IPS DF 4.7 (cell line): ENCODE measurements at regions not wholly inside any gene's neighbourhood (a gene's known extent, or its start where the extent isn't known, plus 50 kb on each side); places are given as distances from the start of the nearest gene placed in this dataset.

Experiments used
- DNase-seq: peaks from one replicate; pipeline ENCODE4 v3.0.0-alpha.2; 2013; ENCODE audit warnings: low spot score; ENCODE audit errors: extremely low read depth

DNA sequence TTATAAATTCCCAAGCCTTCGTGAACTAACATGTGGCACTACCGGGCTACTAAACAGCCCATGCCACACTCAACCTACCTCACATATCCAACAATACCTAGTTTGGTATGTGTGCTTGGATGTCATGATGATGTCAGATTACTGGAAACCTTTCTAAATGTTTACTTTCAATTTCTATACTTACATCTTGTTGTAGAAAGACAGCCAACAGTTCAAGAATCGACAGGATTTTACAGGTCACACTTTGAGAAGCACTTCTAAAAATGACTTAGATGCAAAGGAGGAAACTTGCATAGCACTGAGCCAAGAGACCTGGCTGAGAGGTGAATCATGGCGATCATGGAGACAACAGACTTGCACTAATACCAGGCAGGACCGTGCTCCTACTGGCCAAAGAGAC lies 209.9 kb downstream of the COL4A1 start:
- DNase-seq: no peak

GRCh38 chr13:110092831-110093247 lies 214.1 kb downstream of the COL4A1 start:
- DNase-seq: no peak

- DNase-seq: no peak
Observed at GRCh38 chr13:110089815-110090214, 217.1 kb downstream of the COL4A1 start.

DNA sequence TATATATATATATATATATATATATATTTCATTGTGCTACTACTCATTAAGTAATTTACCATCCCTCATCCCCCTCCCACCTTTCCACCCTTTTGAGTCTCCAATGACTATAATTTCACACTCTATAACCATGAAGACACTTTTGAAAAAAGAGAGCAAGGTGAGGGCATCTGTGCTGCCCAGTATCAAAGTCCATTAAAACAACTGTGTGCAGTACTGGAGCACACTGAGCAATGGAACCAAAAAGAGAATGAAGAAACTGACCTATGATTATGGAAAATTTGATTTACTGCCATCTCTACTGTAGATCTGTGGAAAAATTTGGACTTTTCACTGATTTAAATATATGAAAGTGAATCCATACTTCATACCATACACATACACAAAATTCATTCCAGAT lies 217.9 kb downstream of the COL4A1 start:
- DNase-seq: no peak

DNA sequence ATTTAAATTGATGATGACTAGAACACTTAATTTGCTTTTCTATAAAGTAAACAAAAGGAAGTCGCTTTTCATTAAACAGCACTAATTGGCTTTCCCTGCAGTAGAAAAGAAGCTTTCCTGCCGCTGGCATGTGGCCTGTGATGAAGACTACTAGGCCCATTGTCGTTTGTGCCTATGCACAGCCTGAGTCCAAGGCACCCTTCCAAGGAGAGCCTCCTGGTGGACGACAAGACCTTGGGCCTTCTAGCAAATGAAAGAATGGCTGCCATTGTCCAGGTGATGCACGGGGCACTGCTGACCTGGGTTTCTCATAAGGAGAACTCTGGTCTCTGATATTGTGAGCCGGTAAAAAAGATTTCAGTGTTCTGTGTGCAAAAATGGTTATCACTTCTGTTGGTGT lies 233.0 kb downstream of the COL4A1 start:
- DNase-seq: no peak

GRCh38 chr13:110070511-110071120 lies 236.3 kb downstream of the COL4A1 start:
- no peak for DNase-seq

DNA sequence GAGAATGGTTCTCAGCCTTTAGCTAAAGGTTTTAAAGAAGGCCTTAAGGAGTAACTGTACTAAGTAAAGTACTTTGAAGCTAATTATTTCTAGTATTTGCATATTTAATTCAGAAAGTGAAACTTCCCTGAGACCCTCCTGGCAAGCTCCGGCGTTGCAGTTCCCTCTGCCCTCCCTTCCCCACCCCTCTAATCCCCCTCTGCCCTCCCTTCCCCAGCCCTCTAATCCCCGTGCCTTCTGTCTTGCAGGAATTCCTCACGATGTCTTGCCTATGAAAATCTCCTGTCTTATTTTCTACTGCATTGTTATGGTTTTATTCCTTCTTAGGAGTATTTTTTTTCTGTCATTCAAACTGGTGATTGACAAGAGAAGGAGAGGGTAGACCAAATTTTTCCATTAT lies 236.9 kb downstream of the COL4A1 start:
- no peak for DNase-seq

DNA sequence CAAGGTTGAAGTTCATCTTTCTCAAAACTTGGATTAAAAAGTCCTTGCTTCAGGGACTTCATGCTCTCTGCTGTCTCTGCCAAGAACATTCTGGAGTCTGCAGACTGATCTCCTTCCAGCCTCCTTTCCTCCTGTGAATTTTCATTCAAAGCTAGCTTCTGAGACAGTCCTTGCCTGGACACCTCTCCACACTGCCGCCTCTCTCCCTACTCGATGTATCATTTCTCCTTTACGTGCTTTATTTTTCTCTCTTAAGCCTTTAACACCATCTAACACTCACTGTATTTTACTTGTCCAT lies 238.8 kb downstream of the COL4A1 start:
- DNase-seq: no peak

- no peak for DNase-seq
Observed at GRCh38 chr13:110067355-110068175, 239.4 kb downstream of the COL4A1 start.

DNA sequence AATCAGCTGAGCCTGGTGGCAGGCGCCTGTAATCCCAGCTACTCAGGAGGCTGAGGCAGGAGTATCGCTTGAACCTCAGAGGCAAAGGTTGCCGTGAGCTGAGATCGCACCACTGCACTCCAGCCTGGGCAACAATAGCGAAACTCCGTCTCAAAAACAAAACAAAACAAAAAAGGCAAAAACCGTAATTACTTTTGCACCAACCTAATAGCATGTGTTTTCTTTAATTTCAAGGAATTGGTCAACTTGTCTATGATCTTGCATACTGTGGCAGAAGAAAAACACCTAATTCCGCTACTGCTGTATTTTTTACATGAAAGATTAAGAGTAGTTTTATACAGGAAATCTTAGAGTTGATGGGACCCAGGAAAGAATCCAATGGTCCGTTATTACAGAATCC lies 241.2 kb downstream of the COL4A1 start:
- no peak for DNase-seq

GRCh38 chr13:110063490-110064421 lies 243.2 kb downstream of the COL4A1 start:
- no peak for DNase-seq

- DNase-seq: no peak
Observed at GRCh38 chr13:110062777-110063442, 244.0 kb downstream of the COL4A1 start.

DNA sequence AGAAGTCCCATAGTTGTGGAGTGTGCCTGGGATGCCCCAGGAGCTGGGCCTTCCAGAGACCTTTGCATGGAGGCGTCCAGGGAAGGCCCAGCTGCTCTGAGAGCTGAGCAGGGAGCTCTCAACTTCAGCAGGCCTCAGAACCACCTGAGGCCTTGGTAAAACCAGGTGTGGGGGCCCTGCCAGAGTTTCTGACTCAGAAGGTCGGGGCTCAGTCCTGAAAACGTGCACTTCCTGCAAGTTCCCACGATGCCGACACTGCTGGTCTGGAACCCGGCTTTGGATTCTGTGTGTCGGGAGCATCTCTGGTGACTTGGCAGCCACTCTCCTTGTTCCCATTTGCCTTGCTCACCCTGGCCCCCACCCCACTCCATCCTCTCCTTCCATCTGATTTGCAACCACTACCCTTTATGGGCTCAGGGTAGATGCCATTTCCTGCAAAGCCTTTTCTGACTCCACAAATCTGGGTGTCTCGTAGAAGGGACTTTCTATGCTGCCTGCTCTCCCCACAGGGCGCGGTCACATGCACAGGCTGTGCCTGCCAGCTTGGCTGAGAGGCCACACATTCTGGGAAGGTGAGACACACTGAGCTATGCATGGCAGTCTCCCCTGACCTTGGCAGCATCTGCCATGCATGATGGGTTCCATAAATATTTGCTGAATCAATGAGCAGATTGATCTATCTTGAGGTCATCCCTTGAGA lies 244.7 kb downstream of the COL4A1 start:
- DNase-seq: no peak

- no peak for DNase-seq
Observed at GRCh38 chr13:110061270-110061669, 245.7 kb downstream of the COL4A1 start.

DNA sequence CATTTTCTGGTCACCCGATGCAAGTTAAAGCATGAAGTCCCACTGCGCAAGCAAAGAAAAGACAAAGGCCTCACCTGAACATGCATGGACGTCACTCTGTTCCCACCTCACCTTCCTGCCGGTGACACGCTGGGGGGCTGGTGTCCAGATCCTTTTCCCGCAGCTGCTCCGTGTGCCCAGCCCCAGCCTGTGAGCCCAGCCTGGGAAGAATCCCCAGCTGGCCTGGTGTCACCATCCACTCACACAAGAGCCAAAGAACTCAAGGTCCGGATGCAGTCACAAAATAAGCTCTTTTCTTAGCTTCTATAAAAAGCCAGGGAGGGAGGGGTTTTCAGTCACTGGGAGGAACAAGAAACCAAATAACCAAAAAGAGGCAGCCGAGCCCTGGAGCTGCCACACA lies 249.9 kb downstream of the COL4A1 start:
- DNase-seq: no peak

DNA sequence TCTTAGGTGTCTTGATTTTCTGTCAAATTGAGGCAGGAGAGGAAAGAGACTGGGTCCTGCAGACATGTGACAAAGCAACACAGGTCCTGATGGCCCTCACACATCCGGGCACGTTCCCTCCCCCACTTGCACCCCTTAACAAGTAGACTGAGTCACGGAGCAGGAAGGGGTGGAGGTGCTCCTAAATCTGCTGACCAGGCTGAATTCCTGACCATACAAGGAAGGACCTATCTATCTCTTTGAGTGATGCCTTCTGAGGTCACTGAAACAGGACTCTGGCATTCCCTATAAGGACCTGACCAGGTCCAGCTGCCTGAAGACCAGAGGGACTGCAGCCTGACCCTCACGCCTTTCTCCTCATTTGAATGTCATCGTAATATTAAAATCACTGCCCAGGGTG lies 250.3 kb downstream of the COL4A1 start:
- DNase-seq: no peak

- no peak for DNase-seq
Observed at GRCh38 chr13:110055089-110055488, 251.9 kb downstream of the COL4A1 start.

- no peak for DNase-seq
Observed at GRCh38 chr13:110054041-110054440, 252.9 kb downstream of the COL4A1 start.

DNA sequence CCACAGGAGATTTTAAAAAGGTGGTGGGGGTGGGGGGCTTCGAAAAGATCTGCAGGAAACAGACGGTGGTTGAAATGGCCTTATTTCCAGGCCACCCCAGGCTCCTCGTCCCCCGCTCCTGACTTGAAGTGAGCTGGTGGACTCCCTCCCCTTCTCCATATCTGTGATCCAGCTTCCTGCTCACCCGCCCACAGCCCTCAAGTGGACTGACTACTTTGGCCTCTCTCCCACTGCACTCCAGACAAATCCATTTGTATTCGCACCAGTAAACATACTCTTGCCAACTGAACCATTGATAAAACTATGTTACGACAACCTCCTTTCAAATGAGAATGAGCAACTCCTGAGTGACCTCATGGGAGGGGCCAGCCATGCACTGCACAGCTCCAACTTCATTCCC lies 259.5 kb downstream of the COL4A1 start:
- no peak for DNase-seq

- DNase-seq: no peak
Observed at GRCh38 chr13:110046811-110047210, 260.1 kb downstream of the COL4A1 start.

- DNase-seq: no peak
Observed at GRCh38 chr13:110045919-110046318, 259.5 kb upstream of the IRS2 start.
